HG02571 (cell line): ENCODE measurements at regions not wholly inside any gene's neighbourhood (a gene's known extent, or its start where the extent isn't known, plus 50 kb on each side); places are given as distances from the start of the nearest gene placed in this dataset.
"Not testable (repeated sequence)": the region's sequence is repeated elsewhere in the genome, so short reads cannot be mapped to it uniquely, and the experiment has no call there.

Experiments used
- ATAC-seq: cut with Tn5 transposase; IDR thresholded peaks from one replicate; pipeline ENCODE4 v1.9.1; 2021; ENCODE audit warnings: mild to moderate bottlenecking, moderate library complexity; ENCODE audit not compliant: unreplicated experiment

DNA sequence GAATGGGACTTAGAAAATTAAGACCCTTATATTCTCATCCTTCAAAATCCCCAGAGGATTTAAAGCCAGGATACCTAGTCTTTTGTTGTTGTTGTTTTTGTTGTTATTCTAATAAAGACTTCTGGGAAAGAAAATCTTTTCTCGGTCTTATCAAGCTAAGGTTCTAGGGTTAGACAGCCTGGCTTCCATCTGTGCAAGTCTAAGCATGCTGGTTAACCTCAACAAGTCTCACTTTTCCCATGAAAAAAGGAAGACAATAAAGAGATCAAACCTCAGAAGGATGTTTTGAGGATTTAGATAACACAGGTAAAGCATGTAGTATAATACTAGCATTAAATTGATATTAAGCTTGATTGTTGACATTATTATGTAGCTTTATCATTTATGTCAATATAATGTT, 486.4 kb upstream of the SOX9 start:
- no peak for ATAC-seq

DNA sequence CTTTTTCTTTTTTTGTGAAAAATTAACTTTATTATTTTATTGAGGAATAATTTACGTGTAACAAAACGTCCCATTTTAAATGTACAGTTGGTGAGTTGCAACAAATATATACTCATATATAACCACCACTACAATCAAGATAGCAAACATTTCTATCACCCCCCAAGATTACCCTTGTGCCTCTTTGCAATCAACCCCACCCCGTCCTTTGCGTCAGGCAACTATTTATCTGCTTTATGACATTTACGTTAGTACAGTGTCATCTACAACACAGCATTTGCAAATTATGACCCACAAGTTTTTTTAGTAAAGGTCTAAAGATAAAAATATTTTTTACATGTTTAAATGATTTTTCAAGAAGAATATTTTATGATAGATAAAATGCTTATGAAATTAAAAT, 485.6 kb upstream of the SOX9 start:
- ATAC-seq = no peak

DNA sequence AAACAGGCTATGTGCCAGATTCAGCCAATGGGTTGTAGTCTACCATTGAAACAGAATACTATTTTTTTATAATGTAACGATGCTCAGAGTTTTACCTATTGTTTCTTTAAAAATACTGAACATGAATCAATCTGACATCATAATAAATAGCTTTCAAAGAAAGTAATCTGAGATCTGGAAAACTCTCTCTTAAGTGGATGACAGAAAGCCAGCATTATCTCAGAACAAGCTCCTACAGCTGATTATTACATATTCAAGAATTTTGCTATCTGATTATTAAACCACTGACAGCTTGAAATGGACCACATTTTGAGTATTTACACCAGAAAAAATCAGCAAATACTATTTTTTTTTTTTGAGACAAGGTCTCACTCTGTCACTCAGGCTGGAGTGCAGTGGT, 484.2 kb upstream of the SOX9 start:
- ATAC-seq = no peak

DNA sequence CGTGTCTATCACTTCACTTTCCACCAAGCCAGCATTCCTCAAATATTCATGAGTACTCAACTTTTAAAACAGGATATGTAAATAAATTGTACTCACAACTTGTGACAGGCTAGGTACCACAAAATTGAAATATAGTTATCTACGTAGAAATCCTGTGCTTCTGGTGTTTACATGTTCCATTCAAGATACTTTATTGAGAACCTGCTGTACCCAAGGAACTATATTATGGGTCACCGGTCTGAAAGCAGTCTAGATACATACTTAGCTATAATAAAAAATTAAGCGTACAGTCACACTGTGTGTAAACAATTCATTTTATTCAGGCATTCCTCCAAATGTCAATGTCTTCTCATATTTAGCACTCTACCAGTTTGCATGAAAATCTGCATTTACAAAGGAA, 482.2 kb upstream of the SOX9 start:
- no peak for ATAC-seq

DNA sequence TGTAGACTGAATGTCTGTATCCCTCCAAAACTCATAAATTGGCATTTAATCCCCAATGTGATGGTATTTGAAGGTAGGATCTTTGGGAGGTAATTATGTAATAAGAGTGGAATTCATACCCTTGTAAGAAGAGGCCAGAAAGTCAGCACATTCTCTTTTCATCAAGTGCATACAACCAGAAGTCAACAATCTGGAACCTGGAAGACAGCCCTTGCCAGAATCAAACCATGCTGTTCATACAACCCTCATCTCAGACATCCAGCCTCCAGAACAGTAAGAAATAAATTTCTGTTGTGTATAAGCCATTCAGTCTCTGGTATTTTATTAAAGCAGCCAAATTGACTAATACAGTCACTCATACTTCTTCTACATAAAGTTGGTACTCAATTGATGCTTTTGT, 481.0 kb upstream of the SOX9 start:
- no peak for ATAC-seq

DNA sequence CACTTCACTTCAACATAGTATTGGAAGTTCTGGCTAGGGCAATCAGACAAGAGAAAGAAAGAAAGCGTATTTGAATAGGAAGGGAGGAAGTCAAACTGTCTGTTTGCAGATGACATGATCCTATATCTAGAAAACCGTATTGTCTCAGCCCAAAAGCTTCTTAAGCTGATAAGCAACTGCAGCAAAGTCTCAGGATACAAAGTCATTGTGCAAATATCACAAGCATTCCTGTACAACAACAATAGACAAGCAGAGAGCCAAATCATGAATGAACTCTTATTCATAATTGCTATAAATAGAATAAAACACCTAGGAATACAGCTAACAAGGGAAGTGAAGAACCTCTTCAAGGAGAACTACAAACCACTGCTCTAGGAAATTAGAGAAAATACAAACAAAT, 473.9 kb upstream of the SOX9 start:
- not testable (repeated sequence) for ATAC-seq

DNA sequence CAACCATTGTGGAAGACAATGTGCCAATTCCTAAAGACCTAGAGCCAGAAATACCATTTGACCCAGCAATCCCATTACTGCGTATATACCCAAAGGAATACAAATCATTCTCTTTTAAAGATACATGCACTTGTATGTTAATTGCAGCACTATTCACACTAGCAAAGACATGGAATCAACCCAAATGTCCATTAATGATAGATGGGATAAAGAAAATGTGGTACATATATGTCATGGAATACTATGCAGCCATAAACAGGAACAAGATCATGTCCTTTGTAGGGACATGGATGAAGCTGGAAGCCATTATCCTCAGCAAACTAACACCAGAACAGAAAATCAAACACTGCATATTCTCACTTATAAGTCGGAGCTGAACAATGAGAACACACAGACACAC, 472.5 kb upstream of the SOX9 start:
- not testable (repeated sequence) for ATAC-seq

DNA sequence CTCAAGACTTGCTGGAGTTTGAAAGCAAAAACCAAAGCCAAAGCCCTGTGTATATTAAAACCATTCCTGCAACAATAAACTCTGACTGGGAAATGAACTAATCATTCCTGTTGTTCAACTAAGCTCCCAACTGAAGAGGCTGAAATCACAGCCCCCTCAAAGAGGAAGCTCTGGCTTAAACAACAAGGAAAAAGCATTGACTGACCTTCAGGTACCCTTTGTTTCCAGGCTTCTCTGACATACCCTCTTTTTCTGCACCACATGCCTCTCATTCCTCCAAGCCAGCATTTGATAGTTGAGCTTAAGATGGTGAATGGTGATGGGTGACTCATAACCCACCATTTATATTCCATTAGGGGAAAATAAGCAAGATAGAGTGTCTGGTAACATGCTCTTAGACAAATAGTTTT, 470.9 kb upstream of the SOX9 start:
- ATAC-seq = no peak

DNA sequence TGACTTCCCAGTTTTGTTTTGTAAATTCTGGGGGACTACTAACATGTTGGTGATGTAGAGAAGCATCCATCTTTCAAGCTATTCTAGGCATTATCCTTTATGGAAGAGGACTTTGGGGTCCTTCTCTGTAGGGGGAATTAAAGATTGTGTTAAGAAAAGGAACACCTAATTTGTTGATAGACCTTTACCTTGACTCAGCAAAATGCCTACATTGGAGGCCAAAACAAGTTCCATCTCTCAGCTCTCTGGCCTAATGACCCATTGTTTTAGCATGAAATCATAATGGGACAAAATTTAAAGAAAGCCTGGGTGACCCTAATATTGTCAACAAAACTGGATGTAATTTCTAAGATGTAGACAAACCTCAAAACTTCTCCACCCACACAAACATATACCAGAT, 465.3 kb upstream of the SOX9 start:
- no peak for ATAC-seq

DNA sequence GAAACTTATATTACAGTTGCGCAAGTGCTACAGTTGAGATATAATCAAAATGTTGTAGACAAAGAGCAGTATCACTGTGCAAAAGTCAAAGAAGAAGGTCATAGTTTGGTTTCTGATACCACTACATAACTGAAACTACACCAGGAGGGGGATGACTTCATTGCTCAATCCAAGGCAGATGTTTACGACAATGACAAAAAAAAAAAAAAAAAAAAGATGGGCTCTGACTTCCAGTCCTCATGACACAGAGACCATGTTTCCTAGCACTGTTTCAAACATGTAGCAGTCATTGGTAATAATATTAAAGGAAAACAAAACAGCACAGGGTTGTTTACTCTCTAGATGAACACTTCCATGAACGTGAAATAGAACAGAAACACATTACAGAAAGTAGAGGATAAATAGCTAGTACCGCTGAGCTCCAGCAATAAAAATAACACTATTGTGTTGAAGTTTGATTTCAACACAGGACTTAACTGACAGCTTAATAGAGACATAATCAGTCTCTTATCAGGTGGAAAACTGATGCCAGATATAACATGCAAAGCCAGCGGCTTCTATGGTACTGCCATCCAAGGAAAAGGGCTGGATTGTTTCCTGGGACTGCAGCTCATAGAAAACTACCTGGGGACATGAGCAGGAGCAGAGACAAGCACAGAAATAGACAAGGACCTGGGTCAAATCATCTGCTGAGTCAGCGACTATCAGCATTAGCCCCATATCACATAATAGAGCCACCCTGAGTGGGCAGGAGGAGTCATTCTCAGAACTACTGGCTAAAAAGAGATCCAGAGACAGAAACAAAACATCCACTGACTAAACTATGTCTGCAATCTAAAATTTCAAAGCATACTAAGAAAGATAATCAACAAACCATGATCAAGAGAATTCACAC, 463.6 kb upstream of the SOX9 start:
- ATAC-seq = no peak

DNA sequence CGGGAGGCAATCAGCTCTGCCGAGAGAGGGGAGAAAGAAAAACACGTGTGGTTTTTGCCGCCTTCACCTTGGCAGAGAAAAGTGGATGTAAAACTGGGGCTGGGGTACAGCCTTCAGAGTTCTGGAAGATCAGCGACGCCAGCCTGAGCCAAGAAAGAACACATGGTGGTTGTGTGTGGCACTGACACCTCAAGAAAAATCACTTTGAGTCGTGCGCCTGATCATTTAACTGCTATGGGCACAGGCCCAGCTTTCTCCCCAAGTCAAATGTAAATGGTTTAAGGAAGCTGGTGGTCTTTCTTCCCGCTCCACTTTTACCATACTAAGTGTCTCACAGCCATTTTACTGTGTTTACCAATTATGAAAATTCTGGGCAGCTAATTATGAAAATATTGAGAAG, 461.8 kb upstream of the SOX9 start:
- no peak for ATAC-seq

DNA sequence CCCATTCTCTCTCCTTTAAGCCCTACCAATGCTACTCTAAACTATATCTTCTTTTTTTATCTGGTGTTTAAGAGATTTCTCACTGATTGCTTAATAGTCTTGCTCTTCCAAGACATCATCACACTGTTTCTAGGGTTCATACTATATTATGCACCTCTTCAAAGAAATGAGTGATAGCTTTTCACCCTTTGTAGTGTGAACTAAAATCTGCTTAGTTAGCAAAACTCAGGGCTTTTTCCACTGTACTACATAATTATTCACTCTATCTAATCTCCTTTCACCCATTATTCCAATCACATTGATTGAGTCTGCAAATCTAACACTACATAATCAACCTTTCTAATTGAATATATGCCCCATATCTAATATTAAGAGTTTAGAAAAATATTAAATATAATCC, 456.0 kb upstream of the SOX9 start:
- no peak for ATAC-seq

DNA sequence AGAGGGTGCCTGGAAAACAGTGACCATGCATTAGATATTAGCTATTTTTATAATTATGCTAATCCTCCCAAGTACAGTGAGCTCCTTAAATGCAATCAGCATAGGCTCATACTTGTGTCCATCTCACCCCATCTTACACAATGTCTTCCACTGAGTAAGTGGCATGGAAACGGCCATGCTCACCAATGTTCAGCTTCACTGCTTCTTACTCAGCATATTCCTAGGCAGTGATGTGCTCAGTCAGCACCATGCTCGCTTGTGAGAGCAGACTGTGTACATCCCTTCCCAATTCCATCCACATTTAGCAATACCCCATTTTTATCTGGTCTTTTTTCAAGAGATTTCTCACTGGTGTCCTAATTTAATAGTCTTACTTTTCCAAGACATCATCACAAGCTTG, 454.8 kb upstream of the SOX9 start:
- ATAC-seq = no peak

DNA sequence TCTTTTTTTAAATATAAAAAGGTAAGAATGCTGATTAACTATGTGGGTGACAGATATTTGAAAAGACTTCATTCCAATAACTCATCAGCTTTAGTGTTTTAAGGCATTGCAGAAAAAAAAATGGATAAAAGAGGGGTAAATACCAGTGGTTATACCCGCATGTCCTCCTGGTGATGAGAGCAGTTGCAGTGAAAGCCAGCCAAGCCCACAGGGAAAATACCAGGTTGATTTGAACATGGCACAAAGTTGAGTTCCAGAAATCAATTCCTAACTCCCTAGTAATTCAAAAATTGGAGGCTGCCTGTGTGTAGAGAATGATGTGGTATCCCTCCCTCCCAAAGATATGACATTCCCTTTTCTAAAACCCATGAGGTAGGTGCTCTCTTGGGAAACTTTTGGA, 453.2 kb upstream of the SOX9 start:
- no peak for ATAC-seq

DNA sequence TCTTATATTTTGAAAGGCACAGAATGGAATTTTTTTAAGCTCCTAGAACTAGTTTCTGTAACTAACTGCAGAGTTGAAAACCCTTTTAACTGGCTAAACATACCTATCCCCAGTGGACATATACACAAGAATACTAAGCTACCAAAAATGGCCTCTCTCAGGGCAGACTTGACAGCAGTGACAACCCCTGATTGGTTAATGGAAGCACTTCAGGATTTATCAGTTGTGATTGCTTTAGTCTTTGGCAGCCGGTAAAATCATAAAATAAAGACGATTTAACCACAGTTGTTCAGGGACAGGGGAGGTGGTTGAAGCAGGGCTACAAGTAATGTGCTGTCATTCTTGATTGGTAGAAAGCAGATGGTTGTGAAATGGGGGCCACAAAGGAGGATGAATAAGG, 452.0 kb upstream of the SOX9 start:
- ATAC-seq = no peak

DNA sequence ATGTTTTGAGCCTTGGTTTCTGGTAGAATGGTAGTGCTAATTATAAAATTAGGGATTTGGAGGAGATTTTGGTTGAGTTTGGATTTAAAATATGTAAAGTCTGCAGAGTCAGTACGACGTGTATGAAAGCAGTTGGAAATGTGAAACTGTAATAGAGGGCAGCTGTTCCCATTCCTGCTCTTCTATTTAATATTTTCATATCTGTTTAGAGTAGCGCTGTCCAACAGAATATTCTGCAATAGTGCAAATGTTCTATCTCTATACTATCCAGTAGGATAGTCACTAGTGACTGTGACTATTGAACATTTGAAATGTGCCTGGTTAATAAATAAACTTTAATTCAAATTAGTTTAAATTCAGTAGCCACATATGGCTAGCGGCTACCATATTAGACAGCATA, 443.4 kb upstream of the SOX9 start:
- ATAC-seq = no peak

DNA sequence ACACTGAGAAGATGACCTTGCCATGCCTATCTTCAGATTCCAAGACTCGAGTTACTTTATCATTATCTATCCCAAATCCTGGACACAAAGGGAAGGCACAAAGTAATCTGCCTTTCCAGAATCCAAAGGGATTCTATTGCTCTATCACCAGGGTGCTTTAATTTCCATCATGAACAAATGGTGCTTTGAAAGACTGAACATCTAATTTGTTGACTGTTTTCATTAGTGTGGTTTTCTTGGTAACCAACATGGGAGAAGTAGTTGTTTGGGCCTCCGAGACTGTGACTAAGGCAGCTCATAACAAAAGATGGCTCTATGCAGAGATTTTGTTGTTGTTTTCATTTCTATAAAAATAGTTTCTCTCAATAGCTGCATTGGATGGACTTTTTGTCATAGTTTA, 441.0 kb upstream of the SOX9 start:
- ATAC-seq = no peak

DNA sequence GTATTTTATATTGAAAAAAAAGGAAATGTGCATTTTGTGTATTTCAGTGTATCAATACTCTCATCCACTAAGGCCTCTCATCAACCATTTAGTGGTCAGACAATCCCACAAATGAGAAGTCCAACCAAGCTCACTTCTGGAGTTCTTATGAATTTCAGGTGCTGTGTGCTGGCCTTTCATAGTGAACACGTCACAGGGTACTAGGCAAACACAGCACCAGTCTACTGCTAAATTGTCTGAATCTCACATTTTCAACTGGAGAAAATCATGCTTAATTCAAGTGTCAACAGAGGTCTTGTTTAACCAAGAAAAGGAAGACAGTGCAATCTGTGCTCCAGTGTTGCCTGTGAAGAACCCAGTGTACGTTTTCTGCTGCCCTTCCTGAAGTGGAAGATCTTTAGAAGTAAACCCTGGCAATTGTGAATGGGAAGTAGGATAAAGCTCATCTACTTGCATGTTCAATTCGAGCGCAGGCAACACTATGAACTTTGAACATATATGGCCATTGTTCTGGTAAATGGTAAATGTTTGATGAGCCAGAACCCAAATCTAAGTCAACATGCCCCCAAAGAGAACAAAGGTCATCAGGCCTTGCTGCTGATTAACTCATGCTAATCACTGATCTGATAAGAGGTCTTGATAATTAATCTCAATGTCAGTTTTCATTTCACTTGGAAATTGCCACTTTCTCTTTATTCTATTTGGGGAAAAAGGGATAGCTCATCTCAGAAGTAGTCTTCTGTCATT, 439.2 kb upstream of the SOX9 start:
- no peak for ATAC-seq

DNA sequence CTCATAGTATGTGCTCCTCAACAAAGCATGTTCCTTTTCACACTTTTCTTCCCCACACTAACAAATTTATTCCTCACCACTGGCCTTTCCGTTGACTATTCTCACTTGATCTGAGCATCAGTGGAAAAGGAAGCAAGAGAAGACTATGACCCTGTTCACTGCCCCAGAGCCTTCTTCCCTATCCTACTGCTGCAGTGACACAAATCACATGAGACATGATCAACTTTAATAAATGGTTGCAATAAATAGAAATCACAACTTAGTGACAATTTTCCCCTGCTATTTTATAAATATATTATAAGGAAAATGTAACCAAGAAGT, 438.7 kb upstream of the SOX9 start:
- no peak for ATAC-seq

DNA sequence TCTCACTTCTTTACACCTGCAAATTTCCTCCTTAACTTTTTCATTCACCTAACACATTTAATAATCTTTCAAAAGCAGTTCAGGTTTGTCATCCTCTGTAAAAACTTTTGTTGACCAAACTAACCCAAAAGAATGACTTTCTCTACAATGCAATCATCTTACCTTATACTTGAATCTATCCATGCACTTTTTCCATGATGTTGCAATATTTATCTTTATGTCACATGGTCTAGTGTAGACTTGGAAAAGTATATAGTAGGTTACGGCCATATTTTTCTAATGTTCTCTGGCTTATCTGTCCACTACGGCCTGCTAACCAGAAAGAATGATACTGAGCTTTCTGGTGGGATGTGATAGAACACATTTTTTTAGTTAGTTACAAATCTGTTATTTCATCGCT, 431.0 kb upstream of the SOX9 start:
- ATAC-seq = no peak

DNA sequence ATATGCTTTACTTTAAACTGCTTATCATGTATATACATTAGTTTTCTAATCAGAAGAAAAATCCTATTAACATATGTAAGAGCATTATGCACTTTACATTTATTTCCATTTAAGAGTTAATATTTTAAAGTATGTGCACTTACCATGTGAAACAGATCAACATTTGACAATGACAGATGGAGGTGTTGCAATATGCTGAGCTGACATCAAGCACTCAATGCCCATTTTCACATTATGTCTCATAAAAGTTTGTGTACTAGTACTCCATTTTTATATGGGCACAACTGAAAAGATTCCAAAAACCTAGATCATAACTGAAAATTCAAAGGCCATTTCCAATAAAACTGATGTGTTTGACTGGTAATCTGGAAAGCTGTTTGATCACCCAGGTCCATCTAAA, 420.9 kb upstream of the SOX9 start:
- ATAC-seq = no peak

DNA sequence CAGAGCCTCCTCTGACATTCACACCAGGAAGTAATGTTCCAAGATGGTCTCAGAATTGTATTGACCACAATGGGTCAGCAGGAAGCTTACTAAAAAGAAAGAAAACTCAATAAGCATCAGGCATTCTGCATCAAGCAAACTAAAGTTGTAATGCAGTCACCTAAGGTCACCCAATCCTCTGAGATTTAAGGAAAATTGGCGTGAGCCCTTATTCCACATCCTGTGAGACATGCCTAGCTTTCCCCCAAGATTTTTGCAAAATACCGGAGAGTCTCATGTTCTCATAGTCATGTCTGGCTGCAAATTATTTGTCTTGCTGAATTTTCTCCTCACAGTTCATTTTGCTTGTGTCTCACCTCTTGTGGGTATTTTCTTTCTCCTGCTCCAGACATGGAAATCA, 417.1 kb upstream of the SOX9 start:
- no peak for ATAC-seq
